ENCODE measurements at regions not wholly inside any gene's neighbourhood (a gene's known extent, or its start where the extent isn't known, plus 50 kb on each side); places are given as distances from the start of the nearest gene placed in this dataset.

- no peak overlapping the region for H3K27ac ChIP-seq (ENCODE audit: insufficient read length, low read depth, low read length)
- H2AFZ ChIP-seq (ENCODE audit: low read length): no peak overlapping the region
- no peak overlapping the region for H3K14ac ChIP-seq (ENCODE audit: insufficient read depth, low read length)
- no peak overlapping the region for H2BK20ac ChIP-seq (ENCODE audit: low read depth, low read length, poor library complexity, severe bottlenecking)
- DNase-seq: no peak
- no peak overlapping the region for H4K8ac ChIP-seq (replicated peaks; ENCODE audit: insufficient read length, low read depth, low read length)
- H3T11ph ChIP-seq (ENCODE audit: low read length): no peak overlapping the region
- H2BK15ac ChIP-seq (ENCODE audit: low read depth, low read length): no peak overlapping the region
- H3K23ac ChIP-seq (ENCODE audit: insufficient read length, low read depth, low read length): no peak overlapping the region
- no peaks in the 10 kb centered on the region for H3K79me2 ChIP-seq (ENCODE audit: insufficient read depth, low read length)
- Mint-ChIP-seq H3K27ac (no peak overlapping the region), H3K27me3 (ENCODE audit: low read depth) (no peaks in the 10 kb centered on the region), H3K36me3 (ENCODE audit: insufficient read depth in 1 of 3, low read depth in 3 of 3) (no peaks in the 10 kb centered on the region), H3K9me3 (peaks cover 0 to 3% of the 10 kb centered on the region in 2 experiments; a peak in 2 of 5 replicates), H3K4me3 (no peak overlapping the region), H3K4me1 (peaks cover 8% of the 10 kb centered on the region in 2 experiments)
- no peak overlapping the region for H2BK120ac ChIP-seq (ENCODE audit: low read depth, low read length, poor library complexity, severe bottlenecking)
- H2BK5ac ChIP-seq (ENCODE audit: insufficient read length, low read length): no peak overlapping the region
- no peaks in the 10 kb centered on the region for H3K79me1 ChIP-seq (ENCODE audit: insufficient read depth, low read depth, low read length, poor library complexity, severe bottlenecking)
- no peaks in the 10 kb centered on the region; the same call in 1 of the 2 replicates for H3K4me1 ChIP-seq (ENCODE audit: insufficient read depth, low read length)
- no CpG with 5 or more reads among the region's 2 CpGs for WGBS (ENCODE audit: extremely low coverage, insufficient read length, low lambda C conversion rate)
- no peak for TF ChIP-seq CTCF (conservative IDR thresholded peaks at IDR 0.05)
- no peaks in the 10 kb centered on the region for H3K23me2 ChIP-seq (ENCODE audit: insufficient read length, low read depth, low read length, poor library complexity, severe bottlenecking)
- H3K27me3 ChIP-seq (ENCODE audit: insufficient read depth, low read length): no peaks in the 10 kb centered on the region
- H3K9ac ChIP-seq (ENCODE audit: extremely low read depth, insufficient read length, low read length): no peak overlapping the region
- no peak overlapping the region for H4K91ac ChIP-seq (ENCODE audit: insufficient read length, low read depth, low read length)
- H4K20me1 ChIP-seq (ENCODE audit: control insufficient read depth, insufficient read depth, insufficient read length): no peaks in the 10 kb centered on the region
- no peak overlapping the region for H3K18ac ChIP-seq (ENCODE audit: insufficient read length, low read depth, low read length)
- H2AK5ac ChIP-seq (ENCODE audit: insufficient read length, low read length): no peak overlapping the region
- no peak overlapping the region for H3K4me2 ChIP-seq (ENCODE audit: insufficient read depth, insufficient read length, low read length)
- H4K5ac ChIP-seq (ENCODE audit: insufficient read length, low read depth, low read length): no peak overlapping the region
- no peak overlapping the region for H3K4ac ChIP-seq (ENCODE audit: low read depth, low read length)
- no peaks in the 10 kb centered on the region for H3K9me3 ChIP-seq (ENCODE audit: control insufficient read depth, low read depth, low read length)
- no peak overlapping the region for H2BK12ac ChIP-seq (ENCODE audit: insufficient read length, low read depth, low read length)
- H3K56ac ChIP-seq (ENCODE audit: insufficient read length, low read depth, low read length): no peak overlapping the region
Measured at GRCh38 chr4:104066533-104066932, 346.7 kb upstream of the TACR3 start.

All from H9 (cell line).